ES-I3 (cell line): ENCODE measurements at regions not wholly inside any gene's neighbourhood (a gene's known extent, or its start where the extent isn't known, plus 50 kb on each side); places are given as distances from the start of the nearest gene placed in this dataset.

Experiments
- H3K36me3 ChIP-seq: 2 replicates; pipeline ENCODE4 v1.6.1; 2013; ENCODE audit warnings: mild to moderate bottlenecking, low read length, control low read depth, moderate library complexity; ENCODE audit not compliant: insufficient read depth
- H3K4me1 ChIP-seq: 2 replicates; pipeline ENCODE4 v1.6.1; 2013; ENCODE audit warnings: mild to moderate bottlenecking, control low read depth, low read length; ENCODE audit not compliant: insufficient read depth
- H3K9ac ChIP-seq: 2 replicates; pipeline ENCODE4 v1.6.1; 2013; ENCODE audit warnings: low read depth, mild to moderate bottlenecking, low read length, moderate library complexity
- H3K9me3 ChIP-seq: 2 replicates; pipeline ENCODE4 v1.6.1; 2013; ENCODE audit warnings: mild to moderate bottlenecking, low read length, moderate library complexity; ENCODE audit not compliant: control insufficient read depth, insufficient read depth

DNA sequence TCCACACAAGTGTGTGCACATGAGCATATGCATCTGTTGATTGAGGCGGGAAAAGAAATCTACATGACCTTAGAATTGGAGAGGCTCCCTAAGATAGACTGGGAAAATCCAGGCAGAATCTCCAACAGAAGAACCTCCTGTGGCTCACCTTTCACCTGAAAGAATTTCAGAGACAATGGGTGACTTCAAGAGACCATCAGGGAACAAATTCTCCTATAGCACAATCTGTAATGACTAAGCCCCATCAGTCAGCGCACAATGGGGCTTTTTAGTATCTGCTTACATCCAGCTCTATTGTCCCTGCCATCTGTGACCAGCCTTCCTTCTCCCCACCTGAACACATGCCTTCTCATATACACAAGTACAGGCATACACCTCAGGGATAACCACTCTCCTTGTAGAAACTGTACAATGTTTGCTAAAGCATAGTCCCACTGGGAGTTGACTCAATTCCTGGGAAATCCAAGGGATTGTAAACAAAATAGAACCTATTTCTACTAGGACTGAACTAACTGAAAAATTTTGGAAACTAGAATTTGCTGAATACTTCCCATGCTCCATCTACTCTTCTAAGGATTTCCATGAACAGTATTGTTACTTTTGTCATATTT, 150.8 kb upstream of the STXBP5 start:
- H3K36me3 ChIP-seq = no peaks in the 10 kb centered on the region

GRCh38 chr6:147054158-147054557, 150.1 kb upstream of the STXBP5 start:
- Histone ChIP-seq H3K9me3 (no peaks in the 10 kb centered on the region), H3K9ac (no peak overlapping the region), H3K4me1 (peaks cover 15% of the 10 kb centered on the region; the same call in 1 of the 2 replicates), H3K36me3 (no peaks in the 10 kb centered on the region)

More for the DNA sequence above, 150.8 kb upstream of the STXBP5 start:
- no peaks in the 10 kb centered on the region for H3K9me3 ChIP-seq
- no peak overlapping the region for H3K9ac ChIP-seq
- peaks cover 15% of the 10 kb centered on the region; the same call in 1 of the 2 replicates for H3K4me1 ChIP-seq

DNA sequence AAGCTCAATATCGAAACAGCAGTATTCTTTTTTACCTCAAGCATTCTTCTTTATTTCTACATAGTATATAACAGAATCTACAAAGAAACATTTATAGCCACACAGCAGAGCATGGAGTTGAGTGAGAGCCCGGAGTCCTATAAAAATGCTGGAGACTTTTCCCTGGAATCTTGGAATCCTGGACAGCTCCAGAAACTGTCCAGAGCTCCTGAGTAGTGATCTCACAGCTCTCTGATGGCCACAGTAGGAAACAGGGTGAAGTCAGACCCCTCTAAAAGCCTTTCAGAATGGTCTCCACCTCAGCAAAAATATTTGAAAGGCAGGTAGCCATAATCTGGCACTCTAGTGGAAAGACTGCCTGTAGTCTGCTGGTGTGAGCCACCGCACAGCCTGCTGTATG, 149.3 kb upstream of the STXBP5 start:
- no peaks in the 10 kb centered on the region for H3K9me3 ChIP-seq
- H3K9ac ChIP-seq = no peak overlapping the region
- H3K4me1 ChIP-seq = peaks cover 15% of the 10 kb centered on the region; the same call in 1 of the 2 replicates
- H3K36me3 ChIP-seq = no peaks in the 10 kb centered on the region

GRCh38 chr6:147055821-147056392, 148.3 kb upstream of the STXBP5 start:
- Histone ChIP-seq H3K36me3 (no peaks in the 10 kb centered on the region), H3K9ac (no peak overlapping the region), H3K9me3 (no peaks in the 10 kb centered on the region), H3K4me1 (peaks cover 15% of the 10 kb centered on the region; the same call in 1 of the 2 replicates)

- no peak overlapping the region for H3K9ac ChIP-seq
- H3K4me1 ChIP-seq = peaks cover 15% of the 10 kb centered on the region; the same call in 1 of the 2 replicates
- no peaks in the 10 kb centered on the region for H3K9me3 ChIP-seq
- H3K36me3 ChIP-seq = no peaks in the 10 kb centered on the region
Observed at GRCh38 chr6:147057188-147057587, 147.0 kb upstream of the STXBP5 start.

- no peaks in the 10 kb centered on the region for H3K9me3 ChIP-seq
Observed at GRCh38 chr6:147057705-147058342, 146.4 kb upstream of the STXBP5 start.

DNA sequence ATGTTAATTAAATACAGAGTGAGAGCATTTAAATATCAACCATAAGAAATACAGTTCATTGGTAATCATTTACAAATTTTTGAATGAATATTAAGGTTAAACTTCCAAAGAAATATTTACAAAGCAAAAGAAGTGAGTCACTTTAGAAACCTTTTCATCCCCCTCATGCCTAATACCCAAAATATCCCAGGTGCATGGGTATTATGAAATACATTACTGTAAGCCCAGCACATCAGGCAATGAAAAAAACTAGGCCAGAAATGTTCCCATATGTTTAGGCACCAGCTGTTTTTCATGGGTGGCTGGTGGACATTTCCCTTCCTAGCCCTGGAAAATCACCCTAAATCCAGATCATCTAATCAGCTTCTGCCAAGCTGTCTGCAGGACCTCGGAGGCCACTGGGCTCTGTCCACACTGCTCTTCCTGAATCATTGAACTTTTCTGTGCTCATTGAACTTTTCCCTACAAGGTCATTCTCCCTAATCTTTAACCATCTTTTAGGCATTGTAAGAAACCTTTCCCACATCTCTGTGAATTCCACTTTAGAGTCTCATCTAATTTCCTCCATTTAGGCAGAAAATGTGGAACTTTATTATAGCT, 145.3 kb upstream of the STXBP5 start:
- peaks cover 10% of the 10 kb centered on the region; the same call in 1 of the 2 replicates for H3K4me1 ChIP-seq
- H3K36me3 ChIP-seq = no peaks in the 10 kb centered on the region
- no peaks in the 10 kb centered on the region for H3K9me3 ChIP-seq
- no peak overlapping the region for H3K9ac ChIP-seq

More at GRCh38 chr6:147057705-147058342, 146.4 kb upstream of the STXBP5 start:
- H3K9ac ChIP-seq = no peak overlapping the region
- no peaks in the 10 kb centered on the region for H3K36me3 ChIP-seq
- peaks cover 15% of the 10 kb centered on the region; the same call in 1 of the 2 replicates for H3K4me1 ChIP-seq

- H3K9ac ChIP-seq = no peak overlapping the region
- H3K4me1 ChIP-seq = peaks cover 6% of the 10 kb centered on the region; the same call in 1 of the 2 replicates
- no peaks in the 10 kb centered on the region for H3K36me3 ChIP-seq
- H3K9me3 ChIP-seq = no peaks in the 10 kb centered on the region
Observed at GRCh38 chr6:147060636-147061035, 143.6 kb upstream of the STXBP5 start.

GRCh38 chr6:147061252-147061651, 143.0 kb upstream of the STXBP5 start:
- Histone ChIP-seq H3K9ac (no peak overlapping the region), H3K4me1 (0 out of 2 replicates have a peak, but pooled peaks cover under 1% of the 10 kb centered on the region), H3K36me3 (no peaks in the 10 kb centered on the region), H3K9me3 (no peaks in the 10 kb centered on the region)

DNA sequence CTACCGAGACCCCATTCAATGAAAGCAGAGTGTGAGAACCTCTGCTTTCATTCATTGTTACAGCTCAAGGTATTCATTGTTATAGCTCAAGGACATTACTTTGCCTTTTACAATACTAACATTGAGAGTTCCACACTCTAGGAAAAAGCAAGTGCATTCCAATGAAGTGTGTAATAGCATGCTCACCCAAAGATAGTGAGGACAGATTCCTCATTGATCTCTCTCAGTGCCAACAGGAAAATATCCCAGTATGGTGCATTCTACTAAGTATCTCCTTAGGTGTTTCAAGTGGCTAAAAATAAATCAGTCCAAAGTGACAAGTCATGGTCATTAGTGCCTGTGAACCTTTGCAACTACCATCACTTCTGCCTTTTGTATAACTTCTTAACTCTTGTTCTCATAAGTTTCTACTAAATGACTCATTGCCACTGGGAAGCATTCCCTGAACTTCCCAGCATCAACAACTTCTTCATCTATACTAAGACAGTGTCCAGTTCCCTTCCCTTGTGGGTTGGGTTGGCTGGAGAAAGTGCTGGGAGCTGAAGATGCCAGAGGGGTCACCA, 140.7 kb upstream of the STXBP5 start:
- 0 out of 2 replicates have a peak, but pooled peaks cover 3% of the 10 kb centered on the region for H3K9me3 ChIP-seq
- H3K4me1 ChIP-seq = no peaks in the 10 kb centered on the region
- H3K9ac ChIP-seq = no peak overlapping the region
- H3K36me3 ChIP-seq = no peaks in the 10 kb centered on the region

- H3K36me3 ChIP-seq = no peaks in the 10 kb centered on the region
- no peak overlapping the region for H3K9ac ChIP-seq
- no peaks in the 10 kb centered on the region for H3K4me1 ChIP-seq
- H3K9me3 ChIP-seq = peaks cover 13% of the 10 kb centered on the region
Observed at GRCh38 chr6:147065786-147066185, 138.4 kb upstream of the STXBP5 start.

GRCh38 chr6:147067184-147067583, 137.0 kb upstream of the STXBP5 start:
- Histone ChIP-seq H3K9me3 (peaks cover 13% of the 10 kb centered on the region), H3K4me1 (no peaks in the 10 kb centered on the region), H3K9ac (no peak overlapping the region), H3K36me3 (no peaks in the 10 kb centered on the region)

DNA sequence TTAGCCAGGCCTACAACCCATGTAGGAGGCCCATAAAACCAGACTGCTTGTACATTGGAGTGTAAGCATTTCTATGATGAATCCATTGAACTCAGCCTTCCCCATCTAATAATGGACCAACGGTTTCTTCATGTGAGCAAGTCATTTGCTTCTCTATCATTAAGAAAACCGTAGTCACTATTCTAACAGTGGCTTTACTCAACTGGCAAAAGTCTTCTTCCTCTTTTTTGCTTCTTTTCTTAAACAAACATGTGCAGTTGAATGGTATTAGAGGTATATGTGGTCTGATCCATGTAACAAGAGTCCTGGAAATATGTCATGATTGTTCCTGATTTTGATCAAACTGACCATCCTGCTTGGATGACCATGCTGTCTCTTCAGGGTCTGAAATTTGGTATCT, 132.4 kb upstream of the STXBP5 start:
- Histone ChIP-seq H3K9ac (no peak overlapping the region), H3K36me3 (no peaks in the 10 kb centered on the region), H3K4me1 (no peaks in the 10 kb centered on the region), H3K9me3 (peaks cover 13% of the 10 kb centered on the region)

GRCh38 chr6:147075381-147075780, 128.8 kb upstream of the STXBP5 start:
- Histone ChIP-seq H3K36me3 (no peaks in the 10 kb centered on the region), H3K9me3 (no peaks in the 10 kb centered on the region), H3K4me1 (no peaks in the 10 kb centered on the region), H3K9ac (no peak overlapping the region)
